ENCODE measurements at regions not wholly inside any gene's neighbourhood (a gene's known extent, or its start where the extent isn't known, plus 50 kb on each side); places are given as distances from the start of the nearest gene placed in this dataset.

GRCh38 chr13:37353911-37354310 lies 244.7 kb downstream of the POSTN start:
- no peak for TF ChIP-seq EZH2 (IDR thresholded peaks at IDR 0.05; ENCODE audit: insufficient read depth, poor library complexity, severe bottlenecking)
- TF ChIP-seq EZH2phosphoT487 (IDR thresholded peaks at IDR 0.05; ENCODE audit: insufficient read depth, low read depth): no peak
